AG04450 (cell line): ENCODE measurements at regions not wholly inside any gene's neighbourhood (a gene's known extent, or its start where the extent isn't known, plus 50 kb on each side); places are given as distances from the start of the nearest gene placed in this dataset.
"Not testable (repeated sequence)": the region's sequence is repeated elsewhere in the genome, so short reads cannot be mapped to it uniquely, and the experiment has no call there.

ENCODE experiments used
- CTCF ChIA-PET: fragments of 300-600, 350-600 bp; formaldehyde crosslinking; extraction: SDS; loops from one replicate; lab custom pipeline; 2022; ENCODE audit warnings: antibody characterized with exemption, inconsistent platforms; lab: Charles Lee
- POLR2A ChIA-PET: fragments of 350-600 bp; formaldehyde crosslinking; extraction: SDS; loops from one replicate; lab custom pipeline; 2021; ENCODE audit warnings: antibody characterized with exemption, inconsistent platforms; lab: Yijun Ruan, JAX
- DNase-seq: peaks from one replicate; pipeline ENCODE4 v3.0.0-alpha.2; 2011; ENCODE audit warnings: low read depth, low spot score
- H3K27ac ChIP-seq: one replicate; pipeline ENCODE4 v1.5.1; 2012; ENCODE audit warnings: low read depth, low read length, control low read depth
- H3K27me3 ChIP-seq: one replicate; pipeline ENCODE4 v1.6.0; 2012; ENCODE audit warnings: low read length; ENCODE audit not compliant: control insufficient read depth, insufficient read depth
- H3K4me3 ChIP-seq: 2 replicates; pipeline ENCODE4 v1.5.1; 2011; ENCODE audit warnings: mild to moderate bottlenecking, low read depth, low read length, control low read depth
- H3K9me3 ChIP-seq: 2 replicates; pipeline ENCODE4 v1.5.1; 2012; ENCODE audit warnings: low read length; ENCODE audit not compliant: control insufficient read depth, insufficient read depth
- CTCF ChIP-seq: IDR thresholded peaks from 2 replicates; pipeline ENCODE4 v1.5.1; 2011; ENCODE audit warnings: low read depth, low read length, control low read depth, inconsistent platforms

- Histone ChIP-seq H3K27ac (no peak overlapping the region), H3K9me3 (peaks cover 40% of the 10 kb centered on the region), H3K4me3 (no peak overlapping the region), H3K27me3 (no peaks in the 10 kb centered on the region)
- ChIA-PET POLR2A (no interaction called here), CTCF (no interaction called here)
- no peak for TF ChIP-seq CTCF
- no peak for DNase-seq
Measured at GRCh38 chr12:131540138-131540623, 170.7 kb upstream of the SFSWAP start.

GRCh38 chr12:131541512-131541911, 169.4 kb upstream of the SFSWAP start:
- H3K4me3 ChIP-seq, DNase-seq, H3K27ac ChIP-seq, POLR2A ChIA-PET, CTCF ChIA-PET, H3K27me3 ChIP-seq: not testable (repeated sequence)
- H3K9me3 ChIP-seq = peaks cover 37% of the 10 kb centered on the region

- no peak for TF ChIP-seq CTCF
- H3K4me3 ChIP-seq = no peak overlapping the region
- DNase-seq = no peak
- H3K27ac ChIP-seq = no peak overlapping the region
- POLR2A ChIA-PET = no interaction called here
- CTCF ChIA-PET = no interaction called here
- H3K27me3 ChIP-seq = no peaks in the 10 kb centered on the region
- peaks cover 35% of the 10 kb centered on the region for H3K9me3 ChIP-seq
Measured at GRCh38 chr12:131542351-131542750, 168.5 kb upstream of the SFSWAP start.

GRCh38 chr12:131543040-131543439, 167.8 kb upstream of the SFSWAP start:
- POLR2A ChIA-PET = no interaction called here
- Histone ChIP-seq H3K9me3 (peaks cover 37% of the 10 kb centered on the region), H3K27me3 (no peaks in the 10 kb centered on the region), H3K4me3 (no peak overlapping the region), H3K27ac (no peak overlapping the region)
- CTCF ChIA-PET = no interaction called here
- DNase-seq = no peak
- TF ChIP-seq CTCF = no peak

- CTCF ChIA-PET = no interaction called here
- Histone ChIP-seq H3K9me3 (peaks cover 24% of the 10 kb centered on the region), H3K4me3 (no peak overlapping the region), H3K27me3 (no peaks in the 10 kb centered on the region), H3K27ac (no peak overlapping the region)
- POLR2A ChIA-PET = no interaction called here
- DNase-seq = no peak
- TF ChIP-seq CTCF = no peak
Measured at GRCh38 chr12:131547555-131547954, 163.3 kb upstream of the SFSWAP start.

- peaks cover 25% of the 10 kb centered on the region for H3K9me3 ChIP-seq
- DNase-seq = no peak
- ChIA-PET CTCF (no interaction called here), POLR2A (no interaction called here)
- no peaks in the 10 kb centered on the region for H3K27me3 ChIP-seq
- H3K27ac ChIP-seq = no peak overlapping the region
- no peak overlapping the region for H3K4me3 ChIP-seq
- TF ChIP-seq CTCF = no peak
Measured at GRCh38 chr12:131550121-131550520, 160.8 kb upstream of the SFSWAP start.
